H1 (cell line): ENCODE measurements at regions not wholly inside any gene's neighbourhood (a gene's known extent, or its start where the extent isn't known, plus 50 kb on each side); places are given as distances from the start of the nearest gene placed in this dataset.

Experiments
- CTCF ChIA-PET: fragments of 300-600 bp; sonication (Branson Sonifier 250); formaldehyde crosslinking; loops from one replicate; lab custom pipeline; 2021; ENCODE audit not compliant: partially characterized antibody; lab: Charles Lee
- POLR2A ChIA-PET: fragments of 300-600 bp; sonication (Branson Sonifier 250); formaldehyde crosslinking; loops from one replicate; lab custom pipeline; 2021; ENCODE audit warnings: inconsistent platforms; ENCODE audit not compliant: partially characterized antibody; lab: Charles Lee
- DNase-seq, 2 experiments: peaks; one replicate each; pipeline versions ENCODE4 v3.0.0 to v3.0.0-alpha.2; 2010 to 2022; ENCODE audit warnings: low spot score in 2 of 2, low read depth in 1 of 2, mixed read lengths in 1 of 2
- FAIRE-seq: peaks from 2 replicates; lab custom pipeline; 2011; peaks lifted over from hg19 to GRCh38; lab: Jason Lieb, UNC
- H2AFZ ChIP-seq: 2 replicates; pipeline ENCODE4 v1.8.1; 2012; ENCODE audit warnings: low read length, inconsistent platforms
- H2AK5ac ChIP-seq: 2 replicates; pipeline ENCODE4 v1.6.1; 2013; ENCODE audit warnings: low read depth, low read length
- H2BK120ac ChIP-seq: replicated peaks from 2 replicates; pipeline ENCODE3; 2013; ENCODE audit warnings: low read depth, low read length, inconsistent platforms
- H2BK12ac ChIP-seq: 2 replicates; pipeline ENCODE4 v1.6.1; 2013; ENCODE audit warnings: low read depth, low read length
- H2BK15ac ChIP-seq: 2 replicates; pipeline ENCODE4 v1.6.1; 2013; ENCODE audit warnings: low read length
- H2BK20ac ChIP-seq: 2 replicates; pipeline ENCODE4 v1.6.1; 2013; ENCODE audit warnings: low read length
- H2BK5ac ChIP-seq: 2 replicates; pipeline ENCODE4 v1.6.1; 2013; ENCODE audit warnings: low read depth, low read length
- H3K14ac ChIP-seq: 2 replicates; pipeline ENCODE4 v1.6.1; 2013; ENCODE audit warnings: inconsistent platforms; ENCODE audit not compliant: insufficient read length
- H3K18ac ChIP-seq: 2 replicates; pipeline ENCODE4 v1.6.1; 2013; ENCODE audit warnings: low read length; ENCODE audit errors: extremely low read depth
- H3K23ac ChIP-seq: 2 replicates; pipeline ENCODE4 v1.6.1; 2013; ENCODE audit warnings: inconsistent platforms; ENCODE audit not compliant: insufficient read length
- H3K23me2 ChIP-seq: 2 replicates; pipeline ENCODE4 v1.6.1; 2013; ENCODE audit warnings: low read depth, low read length
- H3K27ac ChIP-seq: 2 replicates; pipeline ENCODE4 v1.6.1; 2011; ENCODE audit warnings: low read depth, low read length, inconsistent platforms
- H3K27me3 ChIP-seq, 4 experiments: replicated peaks in 1 of 4; 1 replicate in 1 of 4; 2 replicates in 3 of 4; pipeline versions ENCODE4 v1.6.1 to v1.8.1; 2011 to 2013; ENCODE audit warnings: low read length in 3 of 4, mild to moderate bottlenecking in 3 of 4, inconsistent platforms in 2 of 4, mixed read lengths in 2 of 4, moderate library complexity in 1 of 4; ENCODE audit not compliant: control insufficient read depth in 3 of 4, insufficient read depth in 3 of 4; ENCODE audit errors: extremely low read depth in 1 of 4
- H3K36me3 ChIP-seq, 4 experiments: 2 replicates each; pipeline versions ENCODE4 v1.6.1 to v1.8.1; 2011 to 2013; ENCODE audit warnings: mild to moderate bottlenecking in 4 of 4, low read length in 3 of 4, moderate library complexity in 2 of 4, control low read depth in 1 of 4, inconsistent platforms in 1 of 4; ENCODE audit not compliant: insufficient read depth in 4 of 4, control insufficient read depth in 2 of 4
- H3K4ac ChIP-seq: replicated peaks from 2 replicates; pipeline ENCODE3; 2013; ENCODE audit warnings: low read length, low read depth, mixed read lengths, inconsistent platforms; ENCODE audit not compliant: insufficient read length
- H3K4me1 ChIP-seq, 4 experiments: replicated peaks in 1 of 4; 1 replicate in 1 of 4; 2 replicates in 3 of 4; pipeline versions ENCODE4 v1.6.1 to v1.8.1; 2011 to 2013; ENCODE audit warnings: low read length in 3 of 4, inconsistent platforms in 2 of 4, mixed read lengths in 1 of 4; ENCODE audit not compliant: insufficient read depth in 4 of 4, control insufficient read depth in 3 of 4
- H3K4me2 ChIP-seq, 2 experiments: 2 replicates each; pipeline versions ENCODE4 v1.6.1 to v1.8.1; 2011 to 2013; ENCODE audit warnings: low read depth in 2 of 2, low read length in 2 of 2, control low read depth in 1 of 2, inconsistent platforms in 1 of 2, mild to moderate bottlenecking in 1 of 2; ENCODE audit not compliant: insufficient read depth in 1 of 2
- H3K4me3 ChIP-seq, 4 experiments: fragments of 200-600, 300-600 bp in 1 of 4; sonication (generic), shearing (Covaris generic), sonication (Bioruptor Twin) in 1 of 4; 2 replicates each; pipeline versions ENCODE4 v1.5.1 to v1.8.1; 2011 to 2016; ENCODE audit warnings: low read length in 4 of 4, low read depth in 3 of 4, control low read depth in 2 of 4, inconsistent platforms in 2 of 4, mild to moderate bottlenecking in 2 of 4, mixed read lengths in 1 of 4, moderate library complexity in 1 of 4; ENCODE audit not compliant: insufficient read depth in 2 of 4; ENCODE audit errors: extremely low read depth in 1 of 4
- H3K56ac ChIP-seq: replicated peaks from 2 replicates; pipeline ENCODE3; 2013; ENCODE audit warnings: low read depth, mild to moderate bottlenecking, mixed read lengths, low read length, inconsistent platforms; ENCODE audit not compliant: insufficient read length
- H3K79me1 ChIP-seq: 2 replicates; pipeline ENCODE4 v1.6.1; 2013; ENCODE audit warnings: low read depth, low read length, control low read depth
- H3K79me2 ChIP-seq, 2 experiments: 2 replicates each; pipeline versions ENCODE4 v1.6.1 to v1.8.1; 2012 to 2013; ENCODE audit warnings: low read length in 2 of 2, mild to moderate bottlenecking in 2 of 2, inconsistent platforms in 1 of 2; ENCODE audit not compliant: insufficient read depth in 2 of 2, control insufficient read depth in 1 of 2
- H3K9ac ChIP-seq, 4 experiments: replicated peaks in 1 of 4; 1 replicate in 1 of 4; 2 replicates in 3 of 4; pipeline versions ENCODE4 v1.6.1 to v1.8.1; 2011 to 2013; ENCODE audit warnings: low read depth in 3 of 4, low read length in 3 of 4, control low read depth in 2 of 4, mild to moderate bottlenecking in 2 of 4, moderate library complexity in 2 of 4, inconsistent platforms in 1 of 4; ENCODE audit errors: extremely low read depth in 1 of 4
- H3K9me3 ChIP-seq, 2 experiments: 2 replicates each; pipeline versions ENCODE4 v1.6.1 to v1.8.1; 2012 to 2013; ENCODE audit warnings: mild to moderate bottlenecking in 2 of 2, moderate library complexity in 2 of 2, control low read depth in 1 of 2, inconsistent platforms in 1 of 2, low read depth in 1 of 2, low read length in 1 of 2, mixed read lengths in 1 of 2; ENCODE audit not compliant: insufficient read depth in 2 of 2
- H4K20me1 ChIP-seq, 2 experiments: replicated peaks in 1 of 2; 2 replicates each; pipeline versions ENCODE3 to v1.8.1; 2011 to 2013; ENCODE audit warnings: inconsistent platforms in 2 of 2, low read length in 2 of 2, mild to moderate bottlenecking in 1 of 2; ENCODE audit not compliant: insufficient read depth in 2 of 2, control insufficient read depth in 1 of 2
- H4K5ac ChIP-seq: 2 replicates; pipeline ENCODE4 v1.6.1; 2013; ENCODE audit warnings: low read length, low read depth, mixed read lengths, inconsistent platforms; ENCODE audit not compliant: insufficient read length
- H4K8ac ChIP-seq: 2 replicates; pipeline ENCODE4 v1.8.0; 2013; ENCODE audit warnings: mild to moderate bottlenecking, moderate library complexity, low read length, inconsistent platforms; ENCODE audit not compliant: insufficient read depth; ENCODE audit errors: extremely low read depth
- H4K91ac ChIP-seq: replicated peaks from 2 replicates; pipeline ENCODE3; 2013; ENCODE audit warnings: low read length, mixed read lengths, inconsistent platforms; ENCODE audit not compliant: insufficient read length
- CREB1 ChIP-seq: IDR thresholded peaks from 2 replicates; pipeline ENCODE4 v1.6.1; 2012; ENCODE audit warnings: inconsistent platforms
- FOSL1 ChIP-seq: IDR thresholded peaks from 2 replicates; pipeline ENCODE4 v1.6.1; 2011; ENCODE audit warnings: mild to moderate bottlenecking, low read depth, low read length, moderate library complexity; ENCODE audit not compliant: insufficient read depth
- HDAC2 ChIP-seq, 2 experiments: fragments of 300-600 bp in 1 of 2; sonication (generic) in 1 of 2; IDR thresholded peaks; 2 replicates each; pipeline ENCODE4 v1.6.1; 2011 to 2012; ENCODE audit warnings: low read depth in 2 of 2, low read length in 2 of 2, mild to moderate bottlenecking in 2 of 2, moderate library complexity in 2 of 2, borderline replicate concordance in 1 of 2, inconsistent platforms in 1 of 2
- JUN ChIP-seq: IDR thresholded peaks from 2 replicates; pipeline ENCODE4 v1.6.1; 2011; ENCODE audit warnings: low read depth, mild to moderate bottlenecking, improper control_type of control experiment, low read length
- POU5F1 ChIP-seq: IDR thresholded peaks from 2 replicates; pipeline ENCODE4 v1.6.1; 2011; ENCODE audit warnings: low read depth, mild to moderate bottlenecking, low read length, moderate library complexity
- RAD21 ChIP-seq, 2 experiments: IDR thresholded peaks in 1 of 2; conservative IDR thresholded peaks in 1 of 2; 2 replicates each; pipeline ENCODE4 v1.6.1; 2011; ENCODE audit warnings: low read depth in 2 of 2, low read length in 2 of 2, improper control_type of control experiment in 1 of 2, inconsistent platforms in 1 of 2, mild to moderate bottlenecking in 1 of 2, moderate library complexity in 1 of 2
- RFX5 ChIP-seq: IDR thresholded peaks from 2 replicates; pipeline ENCODE4 v1.6.1; 2011; ENCODE audit warnings: low read depth, low read length, improper control_type of control experiment, borderline replicate concordance
- SIRT6 ChIP-seq: IDR thresholded peaks from one replicate; pipeline ENCODE4 v1.7.1; 2012; ENCODE audit warnings: low read length, inconsistent platforms
- SIX5 ChIP-seq: IDR thresholded peaks from 2 replicates; pipeline ENCODE4 v1.6.1; 2011; ENCODE audit warnings: mild to moderate bottlenecking, low read depth, low read length
- TAF7 ChIP-seq: optimal IDR thresholded peaks from 2 replicates; pipeline ENCODE3; 2011; ENCODE audit warnings: low read depth, mild to moderate bottlenecking, inconsistent platforms, low read length, moderate library complexity, borderline replicate concordance
- YY1 ChIP-seq: IDR thresholded peaks from 2 replicates; pipeline ENCODE4 v1.6.1; 2011; ENCODE audit warnings: low read depth, mild to moderate bottlenecking, low read length
- WGBS, 2 experiments: shearing (Covaris generic) in 1 of 2; methylation state at CpG; one replicate each; pipeline versions ENCODE4 v1.1.6 to v1.1.7; 2013 to 2015; ENCODE audit warnings: low lambda C conversion rate in 2 of 2, mixed read lengths in 2 of 2, inconsistent platforms in 1 of 2, low coverage in 1 of 2, missing lambda C conversion rate in 1 of 2; ENCODE audit not compliant: insufficient replicate concordance in 2 of 2, insufficient coverage in 1 of 2, insufficient read length in 1 of 2; ENCODE audit errors: extremely low coverage in 1 of 2, missing lambda C conversion rate in 1 of 2; 5-methylcytosine and 5-hydroxymethylcytosine counted together

GRCh38 chr2:128505575-128506526, 187.2 kb upstream of the HS6ST1 start:
- FAIRE-seq (no peak), DNase-seq (no peak)
- H4K5ac ChIP-seq, result no peak overlapping the region
- H2AFZ ChIP-seq, result no peak overlapping the region
- H3K18ac ChIP-seq, result no peak overlapping the region
- no peak overlapping the region for H2BK12ac ChIP-seq
- H3K79me1 ChIP-seq, result no peaks in the 10 kb centered on the region
- H3K4me1 ChIP-seq, result no peaks in the 10 kb centered on the region; a peak in 1 of 7 replicates
- no peaks in the 10 kb centered on the region for H4K20me1 ChIP-seq
- no peak overlapping the region for H3K27ac ChIP-seq
- H4K91ac ChIP-seq, result no peak overlapping the region
- H3K14ac ChIP-seq, result no peak overlapping the region
- no peaks in the 10 kb centered on the region for H3K9me3 ChIP-seq
- POLR2A ChIA-PET, result no interaction called here
- CTCF ChIA-PET, result interaction anchor here (0.9 to 2.5 kb wide), 6 partner anchors 12 to 103 kb away, joined by 3 to 6 read pairs (median 3); no protein-coding TSS in a partner anchor
- no peak overlapping the region for H2BK20ac ChIP-seq
- H3K23me2 ChIP-seq, result no peaks in the 10 kb centered on the region
- H3K4me3 ChIP-seq, result no peak overlapping the region
- H2BK120ac ChIP-seq, result no peak overlapping the region
- H3K4me2 ChIP-seq, result no peak overlapping the region
- no peaks in the 10 kb centered on the region for H3K36me3 ChIP-seq
- H3K4ac ChIP-seq, result no peak overlapping the region
- H2AK5ac ChIP-seq, result no peak overlapping the region
- H3K27me3 ChIP-seq, result no peaks in the 10 kb centered on the region
- H3K9ac ChIP-seq, result no peak overlapping the region
- no peak overlapping the region for H3K23ac ChIP-seq
- no peak overlapping the region for H4K8ac ChIP-seq
- H3K56ac ChIP-seq, result no peak overlapping the region
- no peak overlapping the region for H2BK5ac ChIP-seq
- H2BK15ac ChIP-seq, result no peak overlapping the region
- WGBS, 2 experiments, result 95% methylated on average over 4 of the region's 4 CpGs; no CpG with 5 or more reads in 1 of the 2 experiments
- H3K79me2 ChIP-seq, result no peaks in the 10 kb centered on the region
- TF ChIP-seq POU5F1 (no peak), RAD21 (IDR thresholded peaks at IDR 0.05 in 1 of 2, conservative IDR thresholded peaks at IDR 0.05 in 1 of 2; ENCODE audit: low read depth in 2 of 2, low read length in 2 of 2) (no peak), CREB1 (no peak), TAF7 (no peak), RFX5 (no peak), JUN (no peak), SIRT6 (no peak), HDAC2 (IDR thresholded peaks at IDR 0.05; ENCODE audit: borderline replicate concordance in 1 of 2, low read depth in 2 of 2, low read length in 2 of 2) (no peak), FOSL1 (no peak), YY1 (no peak), SIX5 (no peak)
